ENCODE measurements at regions not wholly inside any gene's neighbourhood (a gene's known extent, or its start where the extent isn't known, plus 50 kb on each side); places are given as distances from the start of the nearest gene placed in this dataset.
A peak's percentile ranks its signal among the peaks of the same experiment; 100 is the strongest.

DNA sequence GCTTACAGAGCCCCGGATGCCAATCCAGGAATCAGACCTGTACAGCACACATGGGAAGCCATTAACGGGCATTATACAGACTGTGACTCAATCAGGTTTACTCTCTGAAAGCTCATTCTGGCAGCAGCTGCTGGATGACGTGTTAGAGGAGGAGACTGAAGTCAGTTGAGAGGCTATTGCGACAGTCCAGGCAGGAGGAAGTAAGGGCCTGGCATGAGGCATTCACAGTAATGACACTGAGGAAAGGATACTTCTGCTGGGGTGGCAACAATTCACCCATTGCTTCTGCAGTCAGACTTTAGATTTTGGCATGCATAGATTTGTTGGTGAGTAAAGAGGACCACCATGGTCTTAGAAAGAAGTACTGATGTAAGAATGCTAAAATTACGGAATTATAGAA lies 151.0 kb upstream of the HEY2 start:
- peak overlapping the region; percentile 64 to 66 for H3K27ac ChIP-seq
- peak; percentile 60 to 91 for DNase-seq (ENCODE audit: low spot score in 2 of 2)
- intact Hi-C loops (cut with DNase I): loop anchor here (5.0 kb wide), 1 partner anchor 149 kb away; the partner anchor contains the start of gene HEY2
- no peaks in the 10 kb centered on the region for H3K27me3 ChIP-seq
- H3K36me3 ChIP-seq: no peaks in the 10 kb centered on the region
- H3K9me3 ChIP-seq: peaks cover 0 to 7% of the 10 kb centered on the region in 2 donors
- TF ChIP-seq, protein P1, sequence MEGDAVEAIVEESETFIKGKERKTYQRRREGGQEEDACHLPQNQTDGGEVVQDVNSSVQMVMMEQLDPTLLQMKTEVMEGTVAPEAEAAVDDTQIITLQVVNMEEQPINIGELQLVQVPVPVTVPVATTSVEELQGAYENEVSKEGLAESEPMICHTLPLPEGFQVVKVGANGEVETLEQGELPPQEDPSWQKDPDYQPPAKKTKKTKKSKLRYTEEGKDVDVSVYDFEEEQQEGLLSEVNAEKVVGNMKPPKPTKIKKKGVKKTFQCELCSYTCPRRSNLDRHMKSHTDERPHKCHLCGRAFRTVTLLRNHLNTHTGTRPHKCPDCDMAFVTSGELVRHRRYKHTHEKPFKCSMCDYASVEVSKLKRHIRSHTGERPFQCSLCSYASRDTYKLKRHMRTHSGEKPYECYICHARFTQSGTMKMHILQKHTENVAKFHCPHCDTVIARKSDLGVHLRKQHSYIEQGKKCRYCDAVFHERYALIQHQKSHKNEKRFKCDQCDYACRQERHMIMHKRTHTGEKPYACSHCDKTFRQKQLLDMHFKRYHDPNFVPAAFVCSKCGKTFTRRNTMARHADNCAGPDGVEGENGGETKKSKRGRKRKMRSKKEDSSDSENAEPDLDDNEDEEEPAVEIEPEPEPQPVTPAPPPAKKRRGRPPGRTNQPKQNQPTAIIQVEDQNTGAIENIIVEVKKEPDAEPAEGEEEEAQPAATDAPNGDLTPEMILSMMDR (IDR thresholded peaks at IDR 0.05): no peak
- H3K4me1 ChIP-seq: peaks cover 0 to 4% of the 10 kb centered on the region in 2 donors
- H3K4me3 ChIP-seq: no peak overlapping the region

DNA sequence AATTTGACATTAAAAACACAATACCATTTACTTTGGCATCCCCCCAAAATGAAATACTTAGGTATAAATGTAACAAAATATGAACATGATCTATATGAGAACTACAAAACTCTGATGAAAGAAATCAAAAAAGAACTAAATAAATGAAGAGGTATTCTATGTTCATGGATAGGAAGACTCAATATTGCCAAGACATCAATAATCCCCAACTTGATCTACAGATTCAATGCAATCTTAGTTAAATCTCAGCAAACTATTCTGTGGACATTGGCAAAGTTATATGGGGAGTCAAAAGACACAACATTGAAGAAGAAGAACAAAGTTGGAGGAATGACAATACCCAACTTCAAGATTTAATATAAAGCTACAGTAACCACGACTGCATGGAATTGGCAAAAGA lies 145.2 kb upstream of the HEY2 start:
- DNase-seq (ENCODE audit: low spot score in 2 of 2): no peak
- TF ChIP-seq, protein P1 (IDR thresholded peaks at IDR 0.05): no peak
- no peaks in the 10 kb centered on the region for H3K36me3 ChIP-seq
- no peak overlapping the region for H3K27ac ChIP-seq
- H3K9me3 ChIP-seq: peaks cover 0 to 18% of the 10 kb centered on the region in 2 donors
- intact Hi-C loops (cut with DNase I): no loop called here
- no peaks in the 10 kb centered on the region for H3K27me3 ChIP-seq
- H3K4me3 ChIP-seq: no peak overlapping the region
- no peaks in the 10 kb centered on the region for H3K4me1 ChIP-seq

DNA sequence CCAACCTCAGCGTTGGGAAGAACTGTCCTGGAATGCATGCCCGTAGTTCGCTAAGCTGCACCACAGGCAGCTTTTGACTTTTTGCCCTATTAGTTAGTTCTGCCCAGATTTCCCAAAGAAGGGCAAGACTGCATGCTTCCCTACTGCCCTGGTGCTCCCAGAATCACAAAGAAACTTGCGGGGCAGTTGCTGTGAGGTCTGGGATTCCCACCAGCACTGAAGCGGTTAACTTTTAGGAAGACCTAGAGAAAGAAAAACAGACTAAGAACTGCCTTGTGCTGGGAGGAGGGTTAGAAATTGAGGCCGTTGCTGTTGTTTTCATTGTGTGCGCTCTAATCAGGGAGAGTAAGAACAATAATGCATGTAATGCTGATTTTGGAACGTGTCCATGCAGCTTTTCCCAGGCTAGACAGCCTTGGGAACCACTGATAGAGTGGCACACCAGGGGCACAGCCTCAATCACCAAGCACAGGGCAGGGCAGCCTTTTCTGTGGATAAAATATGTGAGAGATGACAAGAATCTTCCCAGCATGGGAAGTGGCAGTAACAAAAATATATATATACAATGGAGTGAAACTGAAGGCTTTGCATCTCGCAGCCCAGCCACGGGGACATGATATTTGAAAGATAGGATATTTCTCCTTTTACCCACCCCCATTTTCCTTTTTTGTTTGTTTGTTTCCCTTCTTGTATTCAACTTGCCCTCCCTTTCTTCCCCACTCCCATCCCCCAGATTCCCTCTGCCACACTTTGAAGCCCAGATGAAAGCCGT lies 137.7 kb upstream of the HEY2 start:
- Histone ChIP-seq H3K9me3 (no peaks in the 10 kb centered on the region), H3K27me3 (no peaks in the 10 kb centered on the region), H3K36me3 (no peaks in the 10 kb centered on the region), H3K4me3 (peak overlapping the region; percentile 34 to 59), H3K4me1 (peaks cover 0 to 17% of the 10 kb centered on the region in 2 donors), H3K27ac (peak overlapping the region; percentile 62 to 78)
- TF ChIP-seq, protein P1 (IDR thresholded peaks at IDR 0.05): no peak
- intact Hi-C loops (cut with DNase I): loop anchor here (5.0 kb wide), 1 partner anchor 136 kb away; the partner anchor contains the start of gene HEY2
- DNase-seq (ENCODE audit: low spot score in 2 of 2): no peak

DNA sequence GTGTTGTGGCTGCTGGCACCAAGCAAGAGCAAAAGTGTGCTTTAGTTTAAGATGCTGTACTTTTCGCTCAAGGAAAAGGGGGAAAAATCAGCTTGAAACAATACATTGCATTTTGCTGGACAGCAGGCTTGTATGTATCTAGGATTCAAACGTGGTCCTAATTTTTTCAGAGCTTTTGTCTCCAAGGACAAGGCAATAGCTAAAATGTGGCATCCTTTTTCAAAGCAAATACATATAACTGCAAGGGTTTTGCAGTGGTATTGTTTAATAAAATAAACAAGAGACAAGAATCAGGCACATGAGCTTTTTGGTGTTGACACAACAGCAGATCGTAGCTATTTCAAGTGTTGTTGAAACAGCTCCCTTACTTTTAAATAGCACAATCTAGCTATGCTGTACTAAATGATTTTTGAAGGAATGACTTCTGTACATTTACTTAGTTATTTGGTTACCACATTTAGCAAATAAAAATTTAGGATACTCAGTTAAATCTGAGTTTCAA lies 137.0 kb upstream of the HEY2 start:
- intact Hi-C loops (cut with DNase I): loop anchor here (5.0 kb wide), 1 partner anchor 135 kb away; the partner anchor contains the start of gene HEY2
- H3K4me3 ChIP-seq: peak overlapping the region; percentile 34 to 59
- H3K27me3 ChIP-seq: no peaks in the 10 kb centered on the region
- H3K9me3 ChIP-seq: no peaks in the 10 kb centered on the region
- H3K4me1 ChIP-seq: peaks cover 0 to 17% of the 10 kb centered on the region in 2 donors
- no peak for DNase-seq (ENCODE audit: low spot score in 2 of 2)
- no peaks in the 10 kb centered on the region for H3K36me3 ChIP-seq
- H3K27ac ChIP-seq: peak overlapping the region; percentile 62 to 78
- TF ChIP-seq, protein P1 (IDR thresholded peaks at IDR 0.05): no peak

DNA sequence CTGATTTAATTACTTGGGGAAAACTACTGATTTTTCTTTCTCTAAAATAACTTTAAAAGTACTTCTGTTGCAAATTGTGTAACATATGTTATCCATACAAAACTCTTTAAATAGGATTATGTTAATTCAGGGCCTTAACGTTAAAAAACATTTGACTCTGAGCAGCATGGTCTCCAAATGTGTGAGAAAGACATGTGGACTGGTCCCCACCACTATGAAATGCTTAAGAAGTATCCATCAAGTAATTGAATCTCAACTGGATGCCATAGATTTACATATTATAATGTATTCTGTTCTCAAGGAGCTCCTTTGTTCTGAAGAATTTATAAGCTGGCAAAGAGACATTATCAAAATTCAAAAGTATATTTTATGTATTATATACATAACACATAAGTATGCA lies 130.8 kb upstream of the HEY2 start:
- TF ChIP-seq, protein P1 (IDR thresholded peaks at IDR 0.05): no peak
- no peaks in the 10 kb centered on the region for H3K9me3 ChIP-seq
- H3K36me3 ChIP-seq: no peaks in the 10 kb centered on the region
- intact Hi-C loops (cut with DNase I): no loop called here
- H3K4me3 ChIP-seq: no peak overlapping the region
- DNase-seq (ENCODE audit: low spot score in 2 of 2): no peak
- no peak overlapping the region for H3K27ac ChIP-seq
- peaks cover 0 to 3% of the 10 kb centered on the region in 2 donors for H3K4me1 ChIP-seq
- no peaks in the 10 kb centered on the region for H3K27me3 ChIP-seq

Data from ascending aorta (tissue), 2 donors.